H1 (cell line): ENCODE measurements at regions not wholly inside any gene's neighbourhood (a gene's known extent, or its start where the extent isn't known, plus 50 kb on each side); places are given as distances from the start of the nearest gene placed in this dataset.

Source experiments
- CTCF ChIA-PET: fragments of 300-600 bp; sonication (Branson Sonifier 250); formaldehyde crosslinking; loops from one replicate; lab custom pipeline; 2021; ENCODE audit not compliant: partially characterized antibody; lab: Charles Lee
- POLR2A ChIA-PET: fragments of 300-600 bp; sonication (Branson Sonifier 250); formaldehyde crosslinking; loops from one replicate; lab custom pipeline; 2021; ENCODE audit warnings: inconsistent platforms; ENCODE audit not compliant: partially characterized antibody; lab: Charles Lee
- DNase-seq, 2 experiments: peaks; one replicate each; pipeline versions ENCODE4 v3.0.0 to v3.0.0-alpha.2; 2010 to 2022; ENCODE audit warnings: low spot score in 2 of 2, low read depth in 1 of 2, mixed read lengths in 1 of 2
- FAIRE-seq: peaks from 2 replicates; lab custom pipeline; 2011; peaks lifted over from hg19 to GRCh38; lab: Jason Lieb, UNC
- H2AFZ ChIP-seq: 2 replicates; pipeline ENCODE4 v1.8.1; 2012; ENCODE audit warnings: low read length, inconsistent platforms
- H2AK5ac ChIP-seq: 2 replicates; pipeline ENCODE4 v1.6.1; 2013; ENCODE audit warnings: low read depth, low read length
- H2BK120ac ChIP-seq: replicated peaks from 2 replicates; pipeline ENCODE3; 2013; ENCODE audit warnings: low read depth, low read length, inconsistent platforms
- H2BK12ac ChIP-seq: 2 replicates; pipeline ENCODE4 v1.6.1; 2013; ENCODE audit warnings: low read depth, low read length
- H2BK15ac ChIP-seq: 2 replicates; pipeline ENCODE4 v1.6.1; 2013; ENCODE audit warnings: low read length
- H2BK20ac ChIP-seq: 2 replicates; pipeline ENCODE4 v1.6.1; 2013; ENCODE audit warnings: low read length
- H2BK5ac ChIP-seq: 2 replicates; pipeline ENCODE4 v1.6.1; 2013; ENCODE audit warnings: low read depth, low read length
- H3K14ac ChIP-seq: 2 replicates; pipeline ENCODE4 v1.6.1; 2013; ENCODE audit warnings: inconsistent platforms; ENCODE audit not compliant: insufficient read length
- H3K18ac ChIP-seq: 2 replicates; pipeline ENCODE4 v1.6.1; 2013; ENCODE audit warnings: low read length; ENCODE audit errors: extremely low read depth
- H3K23ac ChIP-seq: 2 replicates; pipeline ENCODE4 v1.6.1; 2013; ENCODE audit warnings: inconsistent platforms; ENCODE audit not compliant: insufficient read length
- H3K23me2 ChIP-seq: 2 replicates; pipeline ENCODE4 v1.6.1; 2013; ENCODE audit warnings: low read depth, low read length
- H3K27ac ChIP-seq: 2 replicates; pipeline ENCODE4 v1.6.1; 2011; ENCODE audit warnings: low read depth, low read length, inconsistent platforms
- H3K27me3 ChIP-seq, 4 experiments: replicated peaks in 1 of 4; 1 replicate in 1 of 4; 2 replicates in 3 of 4; pipeline versions ENCODE4 v1.6.1 to v1.8.1; 2011 to 2013; ENCODE audit warnings: low read length in 3 of 4, mild to moderate bottlenecking in 3 of 4, inconsistent platforms in 2 of 4, mixed read lengths in 2 of 4, moderate library complexity in 1 of 4; ENCODE audit not compliant: control insufficient read depth in 3 of 4, insufficient read depth in 3 of 4; ENCODE audit errors: extremely low read depth in 1 of 4
- H3K36me3 ChIP-seq, 4 experiments: 2 replicates each; pipeline versions ENCODE4 v1.6.1 to v1.8.1; 2011 to 2013; ENCODE audit warnings: mild to moderate bottlenecking in 4 of 4, low read length in 3 of 4, moderate library complexity in 2 of 4, control low read depth in 1 of 4, inconsistent platforms in 1 of 4; ENCODE audit not compliant: insufficient read depth in 4 of 4, control insufficient read depth in 2 of 4
- H3K4ac ChIP-seq: replicated peaks from 2 replicates; pipeline ENCODE3; 2013; ENCODE audit warnings: low read length, low read depth, mixed read lengths, inconsistent platforms; ENCODE audit not compliant: insufficient read length
- H3K4me1 ChIP-seq, 4 experiments: replicated peaks in 1 of 4; 1 replicate in 1 of 4; 2 replicates in 3 of 4; pipeline versions ENCODE4 v1.6.1 to v1.8.1; 2011 to 2013; ENCODE audit warnings: low read length in 3 of 4, inconsistent platforms in 2 of 4, mixed read lengths in 1 of 4; ENCODE audit not compliant: insufficient read depth in 4 of 4, control insufficient read depth in 3 of 4
- H3K4me2 ChIP-seq, 2 experiments: 2 replicates each; pipeline versions ENCODE4 v1.6.1 to v1.8.1; 2011 to 2013; ENCODE audit warnings: low read depth in 2 of 2, low read length in 2 of 2, control low read depth in 1 of 2, inconsistent platforms in 1 of 2, mild to moderate bottlenecking in 1 of 2; ENCODE audit not compliant: insufficient read depth in 1 of 2
- H3K4me3 ChIP-seq, 4 experiments: fragments of 200-600, 300-600 bp in 1 of 4; sonication (generic), shearing (Covaris generic), sonication (Bioruptor Twin) in 1 of 4; 2 replicates each; pipeline versions ENCODE4 v1.5.1 to v1.8.1; 2011 to 2016; ENCODE audit warnings: low read length in 4 of 4, low read depth in 3 of 4, control low read depth in 2 of 4, inconsistent platforms in 2 of 4, mild to moderate bottlenecking in 2 of 4, mixed read lengths in 1 of 4, moderate library complexity in 1 of 4; ENCODE audit not compliant: insufficient read depth in 2 of 4; ENCODE audit errors: extremely low read depth in 1 of 4
- H3K56ac ChIP-seq: replicated peaks from 2 replicates; pipeline ENCODE3; 2013; ENCODE audit warnings: low read depth, mild to moderate bottlenecking, mixed read lengths, low read length, inconsistent platforms; ENCODE audit not compliant: insufficient read length
- H3K79me1 ChIP-seq: 2 replicates; pipeline ENCODE4 v1.6.1; 2013; ENCODE audit warnings: low read depth, low read length, control low read depth
- H3K79me2 ChIP-seq, 2 experiments: 2 replicates each; pipeline versions ENCODE4 v1.6.1 to v1.8.1; 2012 to 2013; ENCODE audit warnings: low read length in 2 of 2, mild to moderate bottlenecking in 2 of 2, inconsistent platforms in 1 of 2; ENCODE audit not compliant: insufficient read depth in 2 of 2, control insufficient read depth in 1 of 2
- H3K9ac ChIP-seq, 4 experiments: replicated peaks in 1 of 4; 1 replicate in 1 of 4; 2 replicates in 3 of 4; pipeline versions ENCODE4 v1.6.1 to v1.8.1; 2011 to 2013; ENCODE audit warnings: low read depth in 3 of 4, low read length in 3 of 4, control low read depth in 2 of 4, mild to moderate bottlenecking in 2 of 4, moderate library complexity in 2 of 4, inconsistent platforms in 1 of 4; ENCODE audit errors: extremely low read depth in 1 of 4
- H3K9me3 ChIP-seq, 2 experiments: 2 replicates each; pipeline versions ENCODE4 v1.6.1 to v1.8.1; 2012 to 2013; ENCODE audit warnings: mild to moderate bottlenecking in 2 of 2, moderate library complexity in 2 of 2, control low read depth in 1 of 2, inconsistent platforms in 1 of 2, low read depth in 1 of 2, low read length in 1 of 2, mixed read lengths in 1 of 2; ENCODE audit not compliant: insufficient read depth in 2 of 2
- H4K20me1 ChIP-seq, 2 experiments: replicated peaks in 1 of 2; 2 replicates each; pipeline versions ENCODE3 to v1.8.1; 2011 to 2013; ENCODE audit warnings: inconsistent platforms in 2 of 2, low read length in 2 of 2, mild to moderate bottlenecking in 1 of 2; ENCODE audit not compliant: insufficient read depth in 2 of 2, control insufficient read depth in 1 of 2
- H4K5ac ChIP-seq: 2 replicates; pipeline ENCODE4 v1.6.1; 2013; ENCODE audit warnings: low read length, low read depth, mixed read lengths, inconsistent platforms; ENCODE audit not compliant: insufficient read length
- H4K8ac ChIP-seq: 2 replicates; pipeline ENCODE4 v1.8.0; 2013; ENCODE audit warnings: mild to moderate bottlenecking, moderate library complexity, low read length, inconsistent platforms; ENCODE audit not compliant: insufficient read depth; ENCODE audit errors: extremely low read depth
- H4K91ac ChIP-seq: replicated peaks from 2 replicates; pipeline ENCODE3; 2013; ENCODE audit warnings: low read length, mixed read lengths, inconsistent platforms; ENCODE audit not compliant: insufficient read length
- BRCA1 ChIP-seq: IDR thresholded peaks from 2 replicates; pipeline ENCODE4 v1.6.1; 2012; ENCODE audit warnings: low read depth, low read length, improper control_type of control experiment
- CTCF ChIP-seq, 3 experiments: IDR thresholded peaks; 1 replicate in 2 of 3; 2 replicates in 1 of 3; pipeline versions ENCODE4 v1.5.1 to v1.6.1; 2011; ENCODE audit warnings: low read length in 3 of 3, mild to moderate bottlenecking in 3 of 3, inconsistent platforms in 2 of 3, low read depth in 1 of 3, moderate library complexity in 1 of 3; ENCODE audit not compliant: insufficient read depth in 1 of 3; ENCODE audit errors: control extremely low read depth in 1 of 3
- JUN ChIP-seq: IDR thresholded peaks from 2 replicates; pipeline ENCODE4 v1.6.1; 2011; ENCODE audit warnings: low read depth, mild to moderate bottlenecking, improper control_type of control experiment, low read length
- KDM5A ChIP-seq: fragments of 200-600 bp; IDR thresholded peaks from 2 replicates; pipeline ENCODE4 v1.7.1; 2012; ENCODE audit warnings: mild to moderate bottlenecking, low read length, inconsistent platforms, mixed read lengths
- whole genome bisulfite sequencing, 2 experiments: shearing (Covaris generic) in 1 of 2; methylation state at CpG; one replicate each; pipeline versions ENCODE4 v1.1.6 to v1.1.7; 2013 to 2015; ENCODE audit warnings: low lambda C conversion rate in 2 of 2, mixed read lengths in 2 of 2, inconsistent platforms in 1 of 2, low coverage in 1 of 2, missing lambda C conversion rate in 1 of 2; ENCODE audit not compliant: insufficient replicate concordance in 2 of 2, insufficient coverage in 1 of 2, insufficient read length in 1 of 2; ENCODE audit errors: extremely low coverage in 1 of 2, missing lambda C conversion rate in 1 of 2; 5-methylcytosine and 5-hydroxymethylcytosine counted together

DNA sequence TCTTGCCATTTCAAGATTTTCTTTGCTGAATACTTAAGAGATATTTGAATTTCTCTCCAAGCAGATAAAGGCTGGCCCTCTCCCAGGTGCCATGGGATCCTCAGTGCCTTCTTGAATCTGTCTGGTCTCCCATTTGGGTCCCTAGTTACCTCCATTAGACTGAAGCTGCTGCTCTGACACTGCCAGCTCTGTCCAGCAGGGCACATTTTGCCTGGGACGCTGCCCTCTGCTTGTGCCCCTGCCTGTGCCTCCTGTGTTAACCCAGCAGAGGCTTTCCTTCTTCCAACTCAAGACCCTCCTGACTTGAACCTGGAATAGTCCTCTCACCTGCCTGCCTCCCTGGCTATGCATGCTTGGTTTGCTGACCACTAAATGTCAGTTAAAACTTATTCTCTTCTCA lies 406.3 kb downstream of the BUD13 start:
- Histone ChIP-seq H2AFZ (no peak overlapping the region), H3K27ac (no peak overlapping the region), H3K4ac (peak overlapping the region; percentile 13), H3K79me2 (no peaks in the 10 kb centered on the region), H3K23me2 (no peaks in the 10 kb centered on the region; the same call in none of the 2 replicates), H3K18ac (peak overlapping the region; percentile 55), H3K56ac (no peak overlapping the region), H3K4me1 (peaks cover 3 to 11% (median 8%) of the 10 kb centered on the region in 4 experiments; a peak in 6 of 7 replicates), H3K36me3 (0 out of 8 replicates have a peak, but pooled peaks cover 0 to 4% (median 0%) of the 10 kb centered on the region in 4 experiments), H3K23ac (no peak overlapping the region), H2BK12ac (peak overlapping the region; percentile 70), H3K4me3 (no peak overlapping the region), H4K91ac (peak overlapping the region; percentile 68), H3K27me3 (no peaks in the 10 kb centered on the region), H3K4me2 (peak overlapping the region in 1 of 2 experiments; percentile 11; a peak in 1 of 4 replicates), H2BK20ac (0 out of 2 replicates have a peak overlapping the region, but pooled peaks have one; percentile 27), H4K5ac (no peak overlapping the region), H3K9ac (no peak overlapping the region), H2BK120ac (no peak overlapping the region), H4K20me1 (no peaks in the 10 kb centered on the region), H3K79me1 (peaks cover 3% of the 10 kb centered on the region; the same call in 1 of the 2 replicates), H4K8ac (no peak overlapping the region), H3K14ac (no peak overlapping the region), H3K9me3 (peaks cover 3 to 4% of the 10 kb centered on the region in 2 experiments; a peak in 2 of 4 replicates), H2BK15ac (0 out of 2 replicates have a peak overlapping the region, but pooled peaks have one; percentile 73), H2BK5ac (peak overlapping the region; percentile 14; the same call in 1 of the 2 replicates), H2AK5ac (no peak overlapping the region)
- ChIA-PET POLR2A (interaction anchor here (0.9 kb wide), 1 partner anchor 8 kb away, joined by 5 read pairs; no protein-coding TSS in a partner anchor), CTCF (interaction anchor here (0.8 to 2.5 kb wide), 9 partner anchors 8 to 275 kb away, joined by 3 to 13 read pairs (median 4); no protein-coding TSS in a partner anchor)
- no peak for TF ChIP-seq KDM5A
- TF ChIP-seq JUN, result no peak
- TF ChIP-seq CTCF (IDR thresholded peaks at IDR 0.05; ENCODE audit: control extremely low read depth in 1 of 3, insufficient read depth in 1 of 3, low read depth in 1 of 3, low read length in 3 of 3), result peak; percentile 40 to 54 (median 54)
- TF ChIP-seq BRCA1, result no peak
- no peak for DNase-seq
- 67% methylated on average over 1 of the region's 1 CpG; no CpG with 5 or more reads in 1 of the 2 experiments for WGBS, 2 experiments
- no peak for FAIRE-seq
